Upper lobe of left lung (tissue), 4 donors: ENCODE measurements at regions not wholly inside any gene's neighbourhood (a gene's known extent, or its start where the extent isn't known, plus 50 kb on each side); places are given as distances from the start of the nearest gene placed in this dataset.

ENCODE experiments used
- CTCF ChIP-seq, 6 experiments: fragments of 450-650 bp in 4 of 6; fragments of 200-600 bp in 2 of 6; sonication (generic) in 2 of 6; IDR thresholded peaks; one replicate each; pipeline ENCODE4 v1.5.1; 2016 to 2019; ENCODE audit warnings: antibody characterized with exemption in 6 of 6
- POLR2AphosphoS5 ChIP-seq, 2 donors: sonication (generic); formaldehyde crosslinking; IDR thresholded peaks; one replicate each; pipeline ENCODE4 v1.5.1; 2017; ENCODE audit warnings: antibody characterized with exemption in 2 of 2

DNA sequence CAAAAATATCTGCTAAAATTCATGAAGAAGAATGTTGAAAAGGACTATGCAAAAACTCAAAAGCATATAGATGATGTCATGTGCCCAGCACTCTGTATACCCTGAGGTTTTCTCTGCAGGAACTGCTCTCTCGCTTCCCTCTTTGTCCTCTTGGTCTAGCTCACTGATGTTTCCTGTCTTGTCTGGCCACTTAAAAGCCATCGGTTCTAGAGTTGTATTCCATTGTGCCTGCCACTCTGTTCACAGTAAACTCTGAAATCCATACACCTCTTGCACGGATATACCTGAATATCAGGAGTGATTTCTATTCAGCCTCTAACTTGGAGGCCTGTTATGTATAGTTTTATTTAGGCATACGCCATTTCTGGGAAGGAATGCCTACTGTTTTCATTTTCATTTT lies 101.0 kb upstream of the CNTNAP4 start:
- TF ChIP-seq CTCF (IDR thresholded peaks at IDR 0.05) (no peak), POLR2AphosphoS5 (IDR thresholded peaks at IDR 0.05) (no peak)
